ENCODE measurements at regions not wholly inside any gene's neighbourhood (a gene's known extent, or its start where the extent isn't known, plus 50 kb on each side); places are given as distances from the start of the nearest gene placed in this dataset.

DNA sequence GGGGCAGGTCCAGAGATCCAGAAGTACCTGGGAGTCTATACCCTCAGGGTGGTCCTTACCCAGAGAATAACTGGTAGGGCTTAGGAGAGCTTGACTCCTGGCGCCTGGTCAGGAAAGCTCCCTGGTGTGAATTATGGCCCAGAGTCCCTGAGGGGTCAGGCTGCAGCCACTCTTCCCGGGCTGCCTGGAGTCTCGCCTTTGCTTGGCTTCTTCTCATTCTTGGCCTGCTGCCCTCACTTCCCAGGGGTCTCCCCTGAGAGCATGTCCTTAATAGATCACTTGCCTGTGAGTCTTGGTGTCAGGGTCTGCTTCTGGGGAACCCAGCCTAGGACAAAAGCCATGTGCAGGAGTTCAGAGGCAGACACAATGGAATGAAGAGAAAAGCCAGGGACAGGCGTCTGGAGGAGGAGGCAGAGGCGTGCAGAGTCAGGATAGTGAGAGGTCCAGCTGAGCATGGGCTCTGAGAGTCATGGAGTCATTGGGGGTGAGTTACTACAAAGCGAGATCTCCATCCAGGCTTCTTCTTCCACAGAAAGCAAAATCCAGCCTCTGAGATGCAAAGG is 212.3 kb downstream of the TFAP2C start:
- DNase-seq, result no peak

DNA sequence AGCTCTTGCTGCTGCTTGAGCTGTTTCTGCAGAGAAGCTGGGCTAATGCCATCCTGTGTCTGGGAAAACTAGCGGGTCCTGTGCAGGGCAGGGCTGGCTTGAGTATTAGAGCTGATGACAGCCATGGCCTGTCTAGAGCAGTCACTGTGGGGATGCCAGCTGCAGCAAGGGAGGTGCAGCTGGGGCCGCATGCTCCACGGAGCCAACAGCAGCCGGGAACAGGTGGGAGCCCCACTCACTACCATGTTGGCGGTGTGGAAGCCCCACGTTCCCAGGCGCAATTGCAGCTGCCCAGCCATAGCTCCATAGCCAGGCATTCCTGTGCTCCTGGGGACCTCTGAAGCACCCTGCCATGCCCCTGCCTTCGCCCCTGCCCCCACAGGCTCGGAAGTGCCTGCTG is 212.9 kb downstream of the TFAP2C start:
- no peak for DNase-seq

DNA sequence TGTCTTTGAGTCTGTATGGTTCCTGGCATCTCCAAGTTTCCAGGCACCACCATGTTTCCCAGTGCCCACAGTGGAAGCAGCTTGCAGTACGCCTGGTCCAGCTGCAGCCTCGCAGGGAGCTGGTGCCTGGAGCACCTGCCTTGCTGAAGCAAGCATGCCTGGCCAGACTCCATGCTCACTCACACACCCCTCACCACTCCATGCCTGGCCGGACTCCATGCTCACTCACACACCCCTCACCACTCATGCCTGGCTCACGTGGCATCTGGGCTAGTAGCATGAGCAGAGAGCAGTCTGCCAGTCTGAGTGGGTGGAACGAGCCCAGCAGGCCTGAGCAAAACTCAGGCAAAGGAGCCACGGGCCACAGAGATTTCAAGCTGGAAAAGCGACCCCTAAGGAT is 214.3 kb downstream of the TFAP2C start:
- DNase-seq, result no peak

DNA sequence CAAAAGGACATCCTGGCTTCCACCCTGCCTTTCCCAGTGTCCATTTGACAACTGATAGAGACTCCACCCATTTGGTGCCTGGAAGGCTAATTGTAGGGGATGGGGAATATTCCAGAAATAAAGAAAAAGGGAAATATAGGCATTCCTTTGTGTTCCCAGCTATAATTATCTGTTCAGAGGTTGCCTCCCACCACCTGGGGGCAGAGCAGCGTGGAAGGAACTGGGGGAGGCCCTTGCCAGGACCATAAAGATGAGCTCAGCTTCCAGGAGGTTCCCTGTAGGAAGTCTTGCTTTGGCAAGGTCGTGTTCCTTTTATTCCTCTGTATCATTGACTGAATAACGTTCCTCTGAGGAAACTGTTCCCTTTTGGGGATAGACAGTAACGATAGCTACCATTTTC is 214.7 kb downstream of the TFAP2C start:
- no peak for DNase-seq

DNA sequence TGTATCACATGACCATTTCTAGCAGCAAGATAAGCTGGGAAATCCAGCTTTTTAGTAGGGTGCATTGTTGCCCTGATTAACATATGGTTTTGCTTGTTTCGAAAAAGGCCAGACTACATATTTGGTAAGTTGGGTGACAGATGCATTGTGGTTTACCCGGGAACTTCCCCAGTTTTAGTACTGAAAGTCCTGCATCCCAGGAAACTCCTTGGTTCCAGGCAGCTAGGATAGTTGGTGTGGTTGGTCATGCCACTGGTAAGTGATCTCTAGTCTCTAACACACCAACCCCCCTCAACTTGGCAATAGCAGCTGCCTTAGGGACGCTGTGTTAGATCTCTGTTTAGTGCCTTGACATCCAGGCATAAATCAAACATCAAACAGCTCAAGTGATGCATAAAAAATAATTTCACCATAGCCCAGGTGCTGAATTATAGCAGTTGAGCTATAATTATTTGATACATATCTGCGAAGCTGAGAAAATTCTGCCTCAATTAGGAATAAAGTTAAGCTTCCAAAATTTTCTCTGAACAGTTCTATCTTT is 216.5 kb downstream of the TFAP2C start:
- no peak for DNase-seq

DNA sequence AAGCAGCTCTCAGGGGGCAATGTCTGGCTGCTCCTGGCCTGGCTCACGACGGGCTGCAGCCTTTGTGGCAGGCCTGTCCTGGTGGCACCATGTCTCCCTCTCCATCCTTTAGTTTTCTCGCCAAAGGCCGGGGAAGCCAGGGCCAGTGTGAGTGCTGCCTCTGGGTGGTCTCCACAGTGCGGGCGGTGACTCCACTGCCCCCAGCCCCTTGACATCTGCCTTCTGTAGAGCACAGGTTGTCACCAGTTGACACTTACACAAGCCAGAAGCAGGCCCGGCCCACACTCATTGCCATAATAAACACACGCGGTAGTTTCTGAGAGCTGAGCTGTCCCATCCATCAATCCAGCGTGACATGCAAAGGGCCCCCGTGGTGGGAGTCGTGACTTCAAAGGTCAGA is 219.5 kb downstream of the TFAP2C start:
- DNase-seq, result no peak

DNA sequence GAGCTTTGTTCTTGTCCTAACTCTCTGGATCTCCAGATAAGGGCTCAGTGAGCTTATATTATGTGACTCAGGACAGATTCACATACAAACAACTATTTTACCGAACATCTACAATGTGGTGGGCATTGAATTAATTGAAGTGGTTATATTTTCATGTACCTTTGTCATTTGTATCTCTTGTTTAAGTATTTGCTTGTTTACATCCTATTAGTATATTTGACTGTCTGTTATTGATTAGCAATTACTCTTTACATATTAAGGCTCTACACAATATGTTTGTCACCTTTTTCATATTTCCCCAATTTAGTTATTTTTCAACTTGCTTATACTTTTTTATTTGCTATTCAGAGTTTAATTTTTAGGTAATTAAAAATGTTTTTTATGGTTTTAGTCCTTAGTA is 222.4 kb downstream of the TFAP2C start:
- DNase-seq, result no peak

DNA sequence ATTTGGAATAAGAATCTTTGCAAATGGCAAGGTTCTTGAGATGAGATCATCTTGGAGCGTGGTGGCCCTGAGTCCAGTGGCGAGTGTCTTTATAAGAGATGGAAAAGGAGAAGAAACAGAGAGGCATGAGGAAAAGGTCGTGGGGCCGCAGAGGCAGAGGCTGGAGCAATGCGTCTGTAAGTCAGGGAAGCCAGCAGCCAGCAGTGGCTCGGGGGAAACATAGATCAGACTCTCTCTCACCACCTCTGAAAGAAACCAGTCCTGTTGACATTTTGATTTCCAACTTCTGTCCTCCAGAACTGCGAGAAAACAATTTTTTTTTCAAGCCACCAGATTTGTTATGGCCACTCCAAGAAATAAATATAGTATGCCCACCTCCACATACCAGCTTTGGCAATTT is 226.6 kb downstream of the TFAP2C start:
- no peak for DNase-seq

DNA sequence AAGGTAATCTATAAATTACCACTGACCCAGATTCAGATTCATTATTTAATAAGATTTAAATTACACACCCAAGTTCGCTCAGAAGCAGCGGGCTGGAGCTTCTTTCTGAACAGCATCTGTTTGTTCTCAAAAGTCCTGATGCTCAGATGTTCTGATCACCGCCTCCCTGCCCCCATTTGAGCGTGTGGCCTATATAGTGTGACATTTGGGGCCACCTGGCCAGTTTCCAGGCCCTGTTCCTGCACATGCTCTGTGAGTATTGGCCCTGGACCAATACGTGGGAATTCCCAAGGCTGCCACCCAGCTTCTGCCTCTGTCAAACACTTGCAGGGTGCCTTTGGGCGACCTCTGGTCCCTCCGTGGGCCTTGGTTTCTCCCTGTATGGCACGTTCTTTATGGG is 228.8 kb downstream of the TFAP2C start:
- no peak for DNase-seq

DNA sequence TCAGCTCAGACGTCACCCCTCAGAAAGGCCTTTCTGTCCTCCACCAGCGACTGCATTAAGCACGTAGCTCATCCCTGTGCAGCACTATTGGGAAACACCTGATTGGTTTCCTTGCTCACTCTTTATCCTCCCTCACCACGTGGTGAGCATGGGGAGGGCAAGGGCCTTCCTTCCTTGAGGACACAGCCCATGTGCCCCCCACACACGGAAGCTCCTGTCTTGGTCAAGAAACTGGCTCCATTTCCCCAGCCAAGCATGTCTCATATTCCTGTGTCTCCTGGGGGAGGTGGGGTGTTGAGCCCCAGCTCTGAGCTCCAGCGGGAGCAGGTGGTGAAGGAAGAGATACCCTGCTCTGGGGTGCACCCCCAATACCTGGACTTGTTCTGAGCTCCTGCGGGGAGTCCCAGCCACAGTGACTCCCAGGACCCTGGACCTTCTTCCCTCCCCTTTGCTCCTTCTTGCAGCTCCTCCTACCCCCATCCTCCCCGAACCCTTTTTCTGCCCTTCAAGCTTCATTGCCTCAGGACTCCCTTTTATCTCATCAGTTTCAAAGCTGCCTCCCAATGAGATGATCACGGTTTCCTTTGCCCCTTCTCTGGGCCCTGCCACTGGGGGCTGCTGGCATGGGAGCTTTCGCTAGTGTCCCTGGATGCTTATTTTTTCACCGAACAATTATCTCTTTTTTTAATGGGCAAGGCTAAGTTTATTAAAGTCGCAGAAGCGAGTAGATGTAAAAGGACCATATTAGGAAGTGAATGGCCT is 230.1 kb downstream of the TFAP2C start:
- no peak for DNase-seq

DNA sequence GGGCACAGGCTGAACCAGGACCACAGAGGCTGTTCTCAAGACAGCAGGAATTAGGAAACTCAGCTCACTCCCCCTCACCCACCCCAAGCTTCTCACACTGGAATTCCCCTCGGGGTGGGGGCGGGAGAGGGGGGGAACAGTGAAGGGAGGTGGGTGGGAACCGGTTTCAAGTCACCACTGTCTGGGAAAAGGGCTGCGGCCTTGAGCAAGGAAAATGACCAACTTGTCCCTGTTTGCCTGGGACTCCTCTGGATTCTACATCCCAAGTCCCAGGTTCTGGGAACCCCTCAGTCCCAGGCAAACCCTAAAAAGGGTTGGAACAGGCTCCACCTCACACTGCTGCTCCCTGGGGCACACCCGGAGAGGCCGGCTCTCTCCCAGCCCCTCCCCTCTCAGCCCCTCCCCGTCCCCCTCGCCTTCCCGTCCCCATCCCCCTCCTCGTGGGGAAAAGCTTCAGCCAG is 230.7 kb downstream of the TFAP2C start:
- DNase-seq, result no peak

DNA sequence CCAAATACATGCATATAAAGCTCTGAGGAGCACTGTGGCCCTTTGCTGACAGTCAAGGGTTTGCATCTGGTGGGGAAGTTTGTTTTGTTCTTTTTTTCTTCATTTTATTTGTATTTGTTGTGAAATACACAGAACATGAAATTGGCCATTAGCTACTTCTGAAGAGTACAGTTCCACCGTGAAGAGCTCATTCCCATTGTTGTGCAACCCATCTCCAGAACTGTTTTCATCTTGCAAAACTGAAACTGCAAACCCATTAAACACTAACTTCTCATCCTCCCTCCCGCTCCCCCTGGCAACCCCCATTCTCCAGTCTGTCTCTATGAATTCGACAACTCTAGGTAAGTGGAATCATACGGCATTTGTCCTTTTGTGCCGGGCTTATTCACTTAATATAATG is 231.3 kb downstream of the TFAP2C start:
- DNase-seq, result no peak

DNA sequence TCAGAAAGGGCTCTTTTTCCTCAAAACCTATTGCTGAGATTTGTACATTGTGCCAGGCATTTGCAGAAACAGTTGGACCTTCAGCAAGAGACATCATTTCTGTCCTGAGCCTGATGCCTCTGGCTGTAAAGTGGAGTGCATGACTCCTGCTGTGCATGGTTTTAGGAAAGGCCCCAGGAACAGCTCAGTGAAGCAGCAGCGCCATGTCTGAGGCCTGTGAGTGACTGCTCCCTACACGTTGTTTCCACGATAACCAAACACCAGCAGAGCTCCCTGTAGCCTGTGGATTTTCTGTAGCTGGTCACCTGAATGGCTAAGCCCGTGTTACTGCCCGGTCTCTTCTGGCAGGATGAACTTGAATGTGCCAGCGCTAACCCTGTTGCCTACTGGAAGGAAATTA is 232.5 kb downstream of the TFAP2C start:
- no peak for DNase-seq

DNA sequence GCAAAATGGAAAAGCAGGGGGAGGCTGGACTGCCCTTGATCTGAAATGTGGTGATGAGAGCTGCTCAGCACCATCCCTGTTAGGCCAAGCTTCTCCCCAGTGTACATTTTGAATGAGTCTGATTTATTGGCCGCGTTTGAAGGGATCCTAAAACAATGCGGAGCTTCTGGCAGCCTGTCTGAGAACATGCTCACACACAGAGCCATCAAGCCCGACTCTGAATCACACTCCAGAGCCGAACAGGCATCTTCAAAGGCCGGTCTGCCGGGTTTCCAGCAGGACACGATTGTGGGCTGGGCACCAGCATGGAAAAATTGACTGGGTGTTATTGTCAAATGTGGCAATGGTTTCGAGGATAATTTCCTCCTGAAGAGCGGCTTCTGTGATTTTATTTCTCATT is 235.9 kb downstream of the TFAP2C start:
- DNase-seq, result no peak

DNA sequence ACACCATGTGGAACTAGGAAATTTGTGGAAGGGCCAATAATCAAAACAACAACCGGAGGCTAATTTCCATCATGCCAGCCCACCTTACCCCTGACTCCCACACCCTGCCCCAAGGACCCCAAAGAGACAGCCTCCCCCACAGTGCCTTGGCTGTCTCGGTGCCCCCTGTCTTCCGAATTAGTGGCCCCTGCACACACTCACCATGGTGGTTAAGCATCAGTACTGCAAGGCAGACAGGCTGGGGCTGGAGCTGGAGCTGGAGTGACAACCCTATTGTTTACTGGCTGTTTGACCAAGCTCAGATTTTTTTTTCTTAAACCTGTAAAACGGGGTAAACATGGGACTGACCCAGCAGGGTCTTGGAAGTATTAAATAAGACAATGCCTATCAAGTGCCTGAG is 238.0 kb downstream of the TFAP2C start:
- no peak for DNase-seq

DNA sequence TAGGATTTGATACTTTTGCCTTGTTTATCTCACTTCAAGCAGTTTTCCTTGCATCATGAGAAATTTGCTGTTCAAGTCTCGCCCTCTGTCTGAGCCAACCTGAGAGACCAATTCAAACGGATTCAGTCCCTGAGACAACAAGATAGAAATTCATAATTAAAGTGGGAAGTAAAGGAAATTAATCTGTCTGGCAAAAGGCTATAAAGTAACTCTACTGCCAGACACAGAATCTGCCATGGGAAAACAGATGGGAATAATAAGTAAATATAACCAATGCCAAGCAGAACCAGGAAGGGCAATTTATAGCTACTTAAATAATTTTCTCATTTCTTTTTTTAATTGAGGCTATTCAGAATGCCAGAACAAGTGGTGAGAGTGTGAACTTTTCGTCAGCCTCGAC is 239.6 kb downstream of the TFAP2C start:
- no peak for DNase-seq

DNA sequence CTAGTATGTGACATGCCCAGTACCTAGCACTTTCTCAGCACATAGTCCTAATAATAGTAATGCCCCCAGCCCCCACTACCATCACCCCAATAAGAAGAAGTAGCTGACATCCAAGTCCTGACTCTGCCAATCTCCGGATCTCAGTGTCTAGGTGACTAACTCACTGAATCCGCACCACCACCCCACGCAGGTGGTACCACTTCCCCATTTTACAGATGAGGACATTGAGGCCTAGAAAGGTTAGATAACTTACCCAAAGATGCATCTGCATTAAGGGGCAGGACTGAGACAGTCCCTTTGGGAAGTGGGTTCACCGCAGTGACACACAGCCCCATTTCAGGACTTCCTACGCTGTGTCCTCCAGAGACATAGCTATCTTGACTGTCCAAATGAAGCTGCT is 241.2 kb downstream of the TFAP2C start:
- no peak for DNase-seq

DNA sequence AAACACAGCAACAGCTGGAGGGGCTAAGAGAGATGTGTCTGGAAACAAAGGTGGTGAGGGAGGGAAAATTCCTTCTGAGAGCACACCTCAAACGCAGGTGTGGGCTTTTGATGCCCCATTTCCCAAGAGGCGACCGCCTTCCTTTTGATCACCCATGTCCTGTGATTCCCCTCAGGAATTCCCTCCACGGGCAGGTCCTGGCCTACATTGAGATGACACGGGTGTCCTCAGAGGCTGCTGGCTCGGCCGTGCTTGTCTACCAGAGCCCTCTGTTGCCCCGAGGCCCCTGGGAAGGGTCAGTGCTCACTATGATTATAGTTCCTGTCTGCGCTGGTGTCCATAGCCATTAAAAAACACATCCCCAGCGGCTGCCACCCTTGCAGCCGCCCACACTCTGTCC is 242.6 kb downstream of the TFAP2C start:
- DNase-seq, result no peak

DNA sequence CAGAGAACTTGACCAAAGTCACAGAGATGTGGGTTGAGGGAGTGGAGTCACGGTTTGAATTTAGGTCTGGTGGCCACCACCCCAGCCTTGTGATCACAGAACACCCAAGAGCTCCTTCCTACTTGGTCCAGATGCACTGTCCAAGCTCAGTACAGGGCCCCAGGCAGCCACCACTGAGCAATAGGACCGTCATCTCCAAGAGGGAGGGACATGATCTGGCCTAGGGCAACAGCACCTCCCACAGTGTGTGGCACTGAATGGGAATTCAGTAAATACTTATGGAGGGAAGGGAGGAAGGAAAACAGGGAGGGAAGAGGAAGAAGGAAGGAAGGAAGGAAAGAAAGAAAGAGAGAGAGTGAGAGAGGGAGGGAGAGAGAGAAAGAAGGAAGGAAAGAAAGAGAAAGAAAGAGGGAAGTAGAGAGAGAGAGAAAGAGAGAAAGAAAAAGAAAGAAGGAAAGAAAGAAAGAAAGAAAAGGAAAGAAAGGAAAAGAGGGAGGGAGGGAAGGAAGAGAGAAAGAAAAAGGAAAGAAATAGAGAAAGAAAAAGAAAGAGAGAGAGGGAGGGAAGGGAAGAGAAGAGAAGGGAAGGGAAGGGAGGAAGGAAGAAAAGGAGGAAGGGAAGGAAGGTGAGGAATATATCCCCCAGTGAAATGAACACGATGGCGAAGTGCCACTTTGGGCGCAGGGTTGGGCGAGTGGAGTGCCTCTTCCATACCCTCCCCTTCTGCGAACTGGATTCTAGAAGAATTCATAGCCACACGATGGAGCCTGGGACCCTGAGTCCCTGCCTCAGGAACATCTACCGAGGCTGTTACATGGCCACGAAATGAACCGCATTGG is 243.7 kb downstream of the TFAP2C start:
- DNase-seq, result no peak

DNA sequence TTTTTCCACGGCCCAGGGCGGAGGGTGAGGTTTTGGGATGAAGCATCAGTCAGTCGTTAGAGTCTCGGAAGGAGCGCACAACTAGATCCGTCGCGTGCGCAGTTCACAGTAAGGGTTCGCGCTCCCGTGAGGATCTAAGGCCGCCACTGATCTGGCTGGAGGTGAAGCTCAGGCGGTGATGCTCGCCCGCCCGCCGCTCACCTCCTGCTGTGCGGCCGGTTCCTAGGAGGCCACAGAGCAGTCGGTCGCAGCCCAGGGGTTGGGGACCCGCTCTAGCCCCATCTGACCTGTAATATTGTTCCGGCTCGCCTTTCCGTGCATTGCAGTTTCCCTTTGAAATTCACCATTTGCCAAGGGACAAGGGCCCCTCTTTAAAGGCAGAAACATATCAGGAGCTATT is 244.7 kb downstream of the TFAP2C start:
- no peak for DNase-seq

DNA sequence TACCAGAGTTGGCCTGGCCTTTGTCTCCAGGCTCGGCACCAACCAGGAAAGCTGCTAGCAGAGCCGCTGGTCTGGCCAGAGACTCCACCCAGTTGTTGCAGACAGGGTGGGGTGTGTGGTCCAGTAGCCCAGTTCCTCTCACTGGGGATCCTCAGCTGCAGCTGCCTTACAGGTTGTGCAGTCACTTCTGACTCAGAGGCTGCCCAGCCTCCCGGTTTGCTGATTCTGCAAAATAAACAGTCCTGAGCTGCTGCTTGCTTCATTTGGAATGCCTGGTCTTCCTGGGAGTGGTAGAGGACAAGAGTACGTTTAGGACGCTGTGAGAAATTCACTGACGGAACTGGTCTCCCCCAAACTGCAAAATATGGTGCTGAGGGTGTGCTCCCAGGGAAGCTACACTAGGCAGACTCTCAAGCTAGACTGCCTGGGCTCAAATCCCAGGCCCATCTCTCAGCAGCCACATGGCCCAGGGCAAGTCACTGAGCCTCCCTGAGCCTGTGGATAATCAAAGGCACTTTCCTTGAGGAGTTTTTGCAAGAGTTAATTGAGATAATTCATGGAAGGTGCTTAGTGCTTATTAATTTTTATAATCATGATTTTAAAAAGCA is 246.1 kb downstream of the TFAP2C start:
- no peak for DNase-seq

DNA sequence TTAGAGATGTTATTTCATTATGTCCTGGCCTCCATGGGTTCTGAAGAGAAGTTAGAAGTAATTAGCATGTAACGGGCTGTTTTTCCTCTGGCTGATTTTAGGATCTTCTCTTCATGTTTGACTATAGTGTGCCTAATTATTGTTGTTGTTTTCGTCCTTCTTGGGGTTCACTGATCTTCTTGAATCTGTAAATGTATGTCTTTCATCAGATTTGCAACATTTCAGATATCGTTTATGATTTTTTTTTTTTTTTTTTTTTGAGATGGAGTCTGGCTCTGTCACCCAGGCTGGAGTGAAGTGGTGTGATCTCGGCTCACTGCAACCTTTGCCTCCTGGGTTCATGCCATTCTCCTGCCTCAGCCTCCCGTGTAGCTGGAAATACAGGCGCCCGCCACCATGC is 246.7 kb downstream of the TFAP2C start:
- no peak for DNase-seq

DNA sequence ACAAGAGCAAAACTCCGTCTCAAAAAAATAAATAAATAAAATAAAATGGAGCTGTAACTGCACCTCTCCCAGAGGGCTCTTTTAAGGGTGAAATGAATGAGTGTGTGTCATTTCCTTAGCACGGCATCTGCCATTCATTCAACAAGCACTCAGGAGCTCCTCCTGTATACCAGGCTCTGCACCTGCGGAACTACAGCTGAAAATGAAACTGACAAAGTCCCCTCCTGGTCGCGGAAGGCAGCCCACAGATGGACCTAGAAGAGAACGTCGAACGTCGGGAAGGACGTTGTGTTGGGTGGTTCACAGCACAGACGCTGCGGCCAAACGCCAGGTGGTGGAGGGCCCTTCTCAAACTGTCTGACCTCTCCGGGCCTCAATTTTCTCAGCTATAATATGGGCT is 256.4 kb downstream of the TFAP2C start:
- no peak for DNase-seq
